Activated B cell treated with CpG ODN at 0.5 μM for 24 hours (primary cell): ENCODE measurements at regions not wholly inside any gene's neighbourhood (a gene's known extent, or its start where the extent isn't known, plus 50 kb on each side); places are given as distances from the start of the nearest gene placed in this dataset.
A peak's percentile ranks its signal among the peaks of the same experiment; 100 is the strongest.
"Not testable (repeated sequence)": the region's sequence is repeated elsewhere in the genome, so short reads cannot be mapped to it uniquely, and the experiment has no call there.

Source experiments
- ATAC-seq: fragments of 200-7000 bp; cut with Tn5 transposase; one replicate; pipeline ENCODE4 v1.10.0; 2021; ENCODE audit warnings: low read depth, mild to moderate bottlenecking, moderate library complexity
- CTCF ChIA-PET: fragments of 350-600 bp; sonication (Branson Sonifier 250); formaldehyde crosslinking; loops from one replicate; lab custom pipeline; 2021; ENCODE audit warnings: antibody characterized with exemption; lab: Charles Lee
- POLR2A ChIA-PET: fragments of 350-600 bp; sonication (Branson Sonifier 250); formaldehyde crosslinking; loops from one replicate; lab custom pipeline; 2021; ENCODE audit warnings: antibody characterized with exemption; lab: Charles Lee
- DNase-seq: peaks from one replicate; pipeline ENCODE4 v3.0.0; 2022
- H3K27ac Mint-ChIP-seq: one replicate; pipeline ENCODE4 v1.8.0; 2020; ENCODE audit warnings: mixed read lengths
- H3K27me3 Mint-ChIP-seq: one replicate; pipeline ENCODE4 v1.8.0; 2021; ENCODE audit warnings: mixed read lengths
- H3K36me3 Mint-ChIP-seq: one replicate; pipeline ENCODE4 v1.8.0; 2021; ENCODE audit warnings: low read depth, mixed read lengths
- H3K4me1 Mint-ChIP-seq: one replicate; pipeline ENCODE4 v1.8.0; 2021; ENCODE audit warnings: mixed read lengths
- H3K4me3 Mint-ChIP-seq: one replicate; pipeline ENCODE4 v1.8.0; 2020; ENCODE audit warnings: mild to moderate bottlenecking, mixed read lengths
- H3K9me3 Mint-ChIP-seq: one replicate; pipeline ENCODE4 v1.8.0; 2020; ENCODE audit warnings: mixed read lengths
- CTCF ChIP-seq: fragments of 200-600 bp; IDR thresholded peaks from one replicate; pipeline ENCODE4 v1.8.0; 2022; ENCODE audit warnings: antibody characterized with exemption, mild to moderate bottlenecking
- intact Hi-C: fragments of 100-400 bp; cut with micrococcal nuclease; formaldehyde crosslinking; loops from one replicate; pipeline ENCODE4 v1.15.1; 2024

GRCh38 chr12:4829161-4829792 lies 80.4 kb upstream of the KCNA1 start:
- H3K27ac Mint-ChIP-seq = peak overlapping the region; percentile 93
- ChIA-PET POLR2A (interaction anchor here (0.6 to 1.8 kb wide), 5 partner anchors 9 to 20 kb away, joined by 3 to 14 read pairs (median 4); no protein-coding TSS in a partner anchor), CTCF (interaction anchor here (1.2 to 4.0 kb wide), 4 partner anchors 9 to 28 kb away, joined by 5 to 14 read pairs (median 9); no protein-coding TSS in a partner anchor)
- TF ChIP-seq CTCF = no peak
- DNase-seq (no peak), ATAC-seq (peak; percentile 87)
- H3K36me3 Mint-ChIP-seq = no peaks in the 10 kb centered on the region
- H3K4me3 Mint-ChIP-seq = peak overlapping the region; percentile 76
- intact Hi-C loops = loop anchor here (1.0 to 5.0 kb wide), 8 partner anchors 10 to 1077 kb away; partner anchors contain the start of genes AKAP3, CRACR2A and NDUFA9
- H3K4me1 Mint-ChIP-seq = peaks cover 87% of the 10 kb centered on the region
- H3K9me3 Mint-ChIP-seq = no peaks in the 10 kb centered on the region
- H3K27me3 Mint-ChIP-seq = no peaks in the 10 kb centered on the region

GRCh38 chr12:4829793-4830162 lies 79.9 kb upstream of the KCNA1 start:
- Mint-ChIP-seq H3K4me1 (peaks cover 82% of the 10 kb centered on the region), H3K4me3 (peak overlapping the region; percentile 76), H3K36me3 (no peaks in the 10 kb centered on the region), H3K9me3 (no peaks in the 10 kb centered on the region), H3K27me3 (no peaks in the 10 kb centered on the region), H3K27ac (peak overlapping the region; percentile 93)
- intact Hi-C loops = loop anchor here (1.0 to 5.0 kb wide), 8 partner anchors 10 to 1077 kb away; partner anchors contain the start of genes AKAP3, CRACR2A and NDUFA9
- CTCF ChIA-PET = interaction anchor here (1.6 to 4.0 kb wide), 3 partner anchors 19 to 28 kb away, joined by 7 to 14 read pairs (median 11); no protein-coding TSS in a partner anchor
- TF ChIP-seq CTCF = no peak
- no peak for DNase-seq
- POLR2A ChIA-PET = interaction anchor here (0.6 to 1.8 kb wide), 4 partner anchors 10 to 20 kb away, joined by 3 to 14 read pairs (median 4); no protein-coding TSS in a partner anchor
- ATAC-seq = peak; percentile 15

GRCh38 chr12:4830556-4831210 lies 79.0 kb upstream of the KCNA1 start:
- POLR2A ChIA-PET = interaction anchor here (1.2 kb wide), 1 partner anchor 265 kb away, joined by 4 read pairs; no protein-coding TSS in a partner anchor
- CTCF ChIA-PET = interaction anchor here (1.3 to 4.0 kb wide), 3 partner anchors 11 to 27 kb away, joined by 3 to 14 read pairs (median 4); no protein-coding TSS in a partner anchor
- intact Hi-C loops = no loop called here

GRCh38 chr12:4833053-4833452 lies 76.7 kb upstream of the KCNA1 start:
- H3K4me1 Mint-ChIP-seq = peaks cover 51% of the 10 kb centered on the region
- DNase-seq (no peak), ATAC-seq (no peak)
- H3K27ac Mint-ChIP-seq = no peak overlapping the region
- TF ChIP-seq CTCF = no peak
- ChIA-PET POLR2A (no interaction called here), CTCF (no interaction called here)
- H3K4me3 Mint-ChIP-seq = no peak overlapping the region
- H3K9me3 Mint-ChIP-seq = no peaks in the 10 kb centered on the region
- H3K27me3 Mint-ChIP-seq = no peaks in the 10 kb centered on the region
- H3K36me3 Mint-ChIP-seq = no peaks in the 10 kb centered on the region
- intact Hi-C loops = no loop called here

More at GRCh38 chr12:4830556-4831210, 79.0 kb upstream of the KCNA1 start:
- H3K4me3 Mint-ChIP-seq = no peak overlapping the region
- peaks cover 73% of the 10 kb centered on the region for H3K4me1 Mint-ChIP-seq
- H3K27me3 Mint-ChIP-seq = no peaks in the 10 kb centered on the region
- DNase-seq = no peak
- H3K27ac Mint-ChIP-seq = peak overlapping the region; percentile 41
- no peak for TF ChIP-seq CTCF
- ATAC-seq = no peak
- no peaks in the 10 kb centered on the region for H3K36me3 Mint-ChIP-seq
- no peaks in the 10 kb centered on the region for H3K9me3 Mint-ChIP-seq

GRCh38 chr12:4833524-4833923 lies 76.2 kb upstream of the KCNA1 start:
- ChIA-PET POLR2A (no interaction called here), CTCF (interaction anchor here (1.3 kb wide), 1 partner anchor 13 kb away, joined by 4 read pairs; no protein-coding TSS in a partner anchor)
- Mint-ChIP-seq H3K4me3 (no peak overlapping the region), H3K9me3 (no peaks in the 10 kb centered on the region), H3K4me1 (peaks cover 46% of the 10 kb centered on the region), H3K27ac (no peak overlapping the region), H3K36me3 (no peaks in the 10 kb centered on the region), H3K27me3 (no peaks in the 10 kb centered on the region)
- no peak for TF ChIP-seq CTCF
- intact Hi-C loops = no loop called here
- DNase-seq = no peak
- no peak for ATAC-seq

GRCh38 chr12:4842401-4842800 lies 67.3 kb upstream of the KCNA1 start:
- Mint-ChIP-seq H3K4me1 (peaks cover 10% of the 10 kb centered on the region), H3K27ac (peak overlapping the region; percentile 50)
- not testable (repeated sequence) for H3K36me3 Mint-ChIP-seq, H3K4me3 Mint-ChIP-seq, H3K9me3 Mint-ChIP-seq, DNase-seq, H3K27me3 Mint-ChIP-seq
- ChIA-PET CTCF (interaction anchor here (0.9 to 1.5 kb wide), 3 partner anchors 12 to 15 kb away, joined by 3 to 4 read pairs (median 4); no protein-coding TSS in a partner anchor), POLR2A (interaction anchor here (0.8 kb wide), 1 partner anchor 13 kb away, joined by 4 read pairs; no protein-coding TSS in a partner anchor)
- peak; percentile 75 for ATAC-seq
- intact Hi-C loops = loop anchor here (1.0 kb wide), 1 partner anchor 13 kb away; no protein-coding TSS in a partner anchor
